GM10847 (cell line): ENCODE measurements at regions not wholly inside any gene's neighbourhood (a gene's known extent, or its start where the extent isn't known, plus 50 kb on each side); places are given as distances from the start of the nearest gene placed in this dataset.

Source experiments
- POLR2A ChIP-seq: IDR thresholded peaks from 2 replicates; pipeline ENCODE4 v1.6.1; 2011; ENCODE audit not compliant: insufficient read length; ENCODE audit errors: extremely low read depth

- TF ChIP-seq POLR2A, result no peak
These were observed 159.0 kb upstream of the SFSWAP start for GRCh38 chr12:131551675-131552491.

DNA sequence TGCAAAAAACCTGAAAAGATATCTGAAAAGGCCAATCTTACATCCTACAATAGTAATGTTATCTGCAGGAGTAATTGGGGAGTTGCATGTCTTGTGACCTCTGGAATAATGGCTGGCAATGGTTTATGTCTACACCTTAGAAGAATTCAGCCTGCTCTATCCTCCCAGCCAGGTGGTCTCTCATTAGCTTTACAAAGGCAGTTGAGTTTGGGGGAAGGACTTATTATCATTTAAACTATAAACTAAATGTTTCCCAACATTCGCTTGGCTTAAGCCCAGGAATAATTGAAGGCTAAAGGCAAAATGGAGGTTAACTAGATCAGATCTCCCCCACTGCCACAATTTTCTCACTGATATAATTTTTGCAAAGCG is 158.4 kb upstream of the SFSWAP start:
- no peak for TF ChIP-seq POLR2A

GRCh38 chr12:131553096-131553777 is 157.7 kb upstream of the SFSWAP start:
- TF ChIP-seq POLR2A, result no peak

- no peak for TF ChIP-seq POLR2A
These were observed 155.6 kb upstream of the SFSWAP start for GRCh38 chr12:131555197-131555846.

GRCh38 chr12:131555866-131556265 is 155.0 kb upstream of the SFSWAP start:
- TF ChIP-seq POLR2A, result no peak

- TF ChIP-seq POLR2A, result no peak
These were observed 153.7 kb upstream of the SFSWAP start for GRCh38 chr12:131557078-131557709.

GRCh38 chr12:131559517-131560516 is 151.1 kb upstream of the SFSWAP start:
- no peak for TF ChIP-seq POLR2A

GRCh38 chr12:131561051-131561450 is 149.8 kb upstream of the SFSWAP start:
- TF ChIP-seq POLR2A, result no peak

DNA sequence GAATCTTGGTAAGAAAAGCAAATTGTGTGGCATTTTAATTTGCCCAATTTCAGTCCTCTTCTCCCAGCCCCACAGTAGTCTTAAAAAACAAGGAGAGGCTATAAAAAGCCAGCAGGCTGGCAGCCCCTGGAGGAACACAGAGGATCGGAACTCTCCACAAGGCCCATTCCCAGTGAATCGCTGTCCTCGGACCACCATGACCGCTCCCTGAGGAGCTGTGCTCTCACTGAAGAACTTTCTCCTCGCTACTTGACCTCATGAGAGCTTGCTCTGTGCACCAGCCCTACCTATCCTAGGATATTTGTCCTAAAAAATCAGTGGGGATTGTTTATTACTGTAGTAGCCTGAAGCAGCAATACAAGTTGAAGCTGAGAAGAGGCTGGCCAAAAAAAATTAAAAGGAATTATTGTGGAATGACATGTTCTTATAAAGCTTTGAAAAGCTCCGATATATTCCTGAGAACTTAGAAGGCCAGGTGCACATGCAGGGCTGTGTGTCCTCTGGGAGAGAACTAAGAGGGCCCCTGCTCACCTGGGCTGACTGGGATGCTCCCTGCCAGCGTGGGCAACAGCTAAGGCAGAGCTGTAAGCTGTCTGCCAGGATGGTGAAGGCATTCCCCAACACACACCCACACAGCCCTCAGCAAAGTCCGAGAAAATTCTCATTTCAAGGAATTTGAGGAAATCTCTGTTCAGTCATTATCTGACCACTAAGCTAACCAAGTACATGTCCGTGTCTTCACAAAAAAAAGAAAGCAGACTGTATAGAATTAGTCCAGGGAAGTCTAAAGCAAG is 148.8 kb upstream of the SFSWAP start:
- no peak for TF ChIP-seq POLR2A

DNA sequence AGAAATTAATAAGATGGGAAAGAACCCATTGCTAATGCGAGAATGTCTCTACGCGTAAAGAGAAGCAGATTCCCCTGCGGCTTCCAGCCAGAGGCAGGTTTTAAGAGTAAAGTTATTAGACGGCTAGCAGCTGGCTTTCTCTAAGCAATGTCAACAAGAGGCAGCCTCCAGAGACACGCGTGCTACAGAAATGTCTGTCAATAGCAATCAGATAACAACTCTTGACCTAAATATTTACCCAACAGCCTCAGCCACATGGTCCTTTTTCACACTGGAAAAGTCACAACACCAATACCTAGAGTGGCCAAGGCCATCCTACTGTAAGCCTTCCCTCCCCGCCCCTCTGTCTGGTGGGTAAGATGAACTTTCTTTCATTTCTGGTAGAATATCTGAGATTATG is 146.0 kb upstream of the SFSWAP start:
- TF ChIP-seq POLR2A, result no peak

DNA sequence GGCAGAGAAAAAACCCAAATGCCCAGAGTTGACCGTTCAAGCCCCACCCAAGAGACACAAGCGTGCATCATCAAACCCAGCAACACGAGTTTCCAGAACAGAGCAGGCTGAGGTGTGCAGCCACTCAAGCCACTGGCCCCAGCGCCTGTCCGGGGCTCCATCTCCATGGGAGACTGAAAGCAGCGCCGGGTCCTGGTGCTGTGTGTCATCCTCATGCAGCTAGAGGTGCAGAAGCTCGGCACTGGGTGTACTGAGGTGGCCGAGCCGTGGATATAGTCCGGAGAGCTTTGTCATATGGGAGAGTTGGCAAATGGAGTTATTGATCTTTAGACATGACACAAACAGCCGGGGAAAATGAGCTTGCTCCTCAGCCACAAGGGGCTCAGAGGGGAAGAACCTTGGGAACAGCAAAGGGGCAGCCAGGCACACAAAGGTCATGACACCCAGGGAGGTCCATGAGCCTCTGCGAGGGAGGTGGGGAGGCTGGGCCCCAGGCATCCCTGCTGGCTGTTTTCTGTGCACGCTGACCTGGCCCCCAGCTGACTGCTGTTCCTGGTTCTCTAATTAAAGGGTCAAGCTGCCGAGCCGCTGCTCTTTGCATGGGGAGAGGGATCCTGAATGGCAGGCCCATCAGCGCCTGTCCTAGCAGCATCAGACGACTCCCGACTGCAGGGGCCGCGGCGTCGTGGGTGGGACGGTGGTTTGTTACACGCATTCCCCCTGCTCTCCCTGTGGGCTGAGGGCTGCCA is 145.4 kb upstream of the SFSWAP start:
- no peak for TF ChIP-seq POLR2A

DNA sequence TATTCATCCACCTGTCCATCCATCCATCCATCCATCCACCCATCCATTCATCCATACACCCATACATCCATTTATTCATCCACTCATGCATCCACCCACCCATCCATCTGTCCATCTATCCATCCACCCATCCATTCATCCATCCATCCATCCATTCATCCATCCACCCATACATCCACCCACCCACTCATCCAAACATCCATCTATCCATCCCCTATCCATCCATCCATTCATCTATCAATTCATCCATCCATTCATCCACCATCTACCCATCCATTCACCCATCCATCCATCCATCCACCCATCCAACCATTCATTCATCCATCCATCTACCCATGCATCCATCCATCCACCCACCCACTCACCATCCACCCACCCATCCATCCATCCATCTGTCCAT is 142.6 kb upstream of the SFSWAP start:
- no peak for TF ChIP-seq POLR2A

DNA sequence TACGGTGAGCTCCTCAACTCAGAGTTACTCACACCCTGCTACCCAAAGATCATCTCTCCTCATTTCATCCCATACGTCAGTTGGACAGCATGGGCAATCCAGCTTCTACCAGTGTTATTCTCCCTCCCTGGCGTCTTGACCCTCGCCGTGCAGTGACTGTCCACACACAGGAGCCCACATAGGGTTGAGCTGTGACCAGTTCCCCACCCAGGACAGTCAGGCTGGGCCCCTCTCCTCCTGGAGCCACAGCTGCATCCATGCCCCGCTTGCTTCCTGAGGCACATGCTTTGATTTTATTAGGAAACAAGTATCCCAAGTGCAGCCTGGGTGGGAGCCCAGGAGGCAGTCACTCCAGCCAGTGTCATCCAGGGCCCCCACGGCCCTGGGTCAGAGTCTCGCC is 140.3 kb upstream of the SFSWAP start:
- TF ChIP-seq POLR2A, result no peak
